ENCODE measurements at regions not wholly inside any gene's neighbourhood (a gene's known extent, or its start where the extent isn't known, plus 50 kb on each side); places are given as distances from the start of the nearest gene placed in this dataset.
"Not testable (repeated sequence)": the region's sequence is repeated elsewhere in the genome, so short reads cannot be mapped to it uniquely, and the experiment has no call there.

DNA sequence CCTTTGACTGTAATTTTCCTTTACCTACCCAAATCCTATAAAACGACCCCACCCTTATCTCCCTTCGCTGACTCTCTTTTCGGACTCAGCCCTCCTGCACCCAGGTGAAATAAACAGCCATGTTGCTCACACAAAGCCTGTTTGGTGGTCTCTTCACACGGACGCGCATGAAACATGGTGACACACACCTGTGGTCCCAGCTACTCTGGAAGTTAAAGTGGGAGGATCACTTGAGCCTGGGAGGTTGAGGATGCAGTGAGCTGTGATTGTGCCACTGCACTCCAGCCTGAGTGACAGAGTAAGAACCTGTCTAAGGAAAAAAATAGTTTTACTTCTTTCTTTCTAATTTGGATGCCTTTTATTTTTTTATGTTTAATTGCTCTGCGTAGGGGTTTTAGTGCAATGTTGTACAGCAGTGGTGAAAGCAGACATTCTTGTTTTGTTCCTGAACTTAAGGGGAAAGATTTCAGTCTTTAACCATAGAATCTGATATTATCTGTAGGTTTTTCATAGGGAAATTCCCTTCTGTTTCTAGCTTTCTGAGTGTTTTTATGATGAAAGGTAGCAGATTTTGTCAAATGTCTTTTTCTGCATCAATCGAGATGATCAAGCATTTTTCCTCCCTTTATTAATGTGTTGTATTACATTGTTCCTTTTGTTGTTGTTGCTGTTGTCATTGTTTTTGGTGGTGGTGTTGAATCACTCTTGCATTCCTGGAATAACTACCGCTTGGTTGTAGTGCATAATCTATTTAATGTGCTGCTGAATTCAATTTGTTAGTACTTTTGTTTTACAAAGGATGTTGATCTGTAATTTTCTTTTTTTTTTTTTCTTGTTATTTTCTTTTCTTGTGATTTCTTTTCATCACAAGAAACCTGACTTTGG is 497.4 kb downstream of the DISC1 start:
- DNase-seq: peak; percentile 47

DNA sequence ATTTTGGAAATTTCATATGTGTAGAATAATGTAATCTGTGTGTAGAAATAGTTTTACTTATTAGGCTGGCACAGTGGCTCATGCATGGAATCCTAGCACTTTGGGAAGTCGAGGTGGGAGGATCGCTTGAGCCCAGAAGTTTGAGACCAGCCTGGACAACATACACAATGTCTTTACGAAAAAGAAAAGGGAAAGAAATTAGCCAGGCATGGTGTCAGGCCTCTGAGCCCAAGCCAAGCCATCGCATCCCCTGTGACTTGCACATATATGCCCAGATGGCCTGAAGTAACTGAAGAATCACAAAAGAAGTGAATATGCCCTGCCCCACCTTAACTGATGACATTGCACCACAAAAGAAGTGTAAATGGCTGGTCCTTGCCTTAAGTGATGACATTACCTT is 491.3 kb downstream of the DISC1 start:
- not testable (repeated sequence) for DNase-seq

DNA sequence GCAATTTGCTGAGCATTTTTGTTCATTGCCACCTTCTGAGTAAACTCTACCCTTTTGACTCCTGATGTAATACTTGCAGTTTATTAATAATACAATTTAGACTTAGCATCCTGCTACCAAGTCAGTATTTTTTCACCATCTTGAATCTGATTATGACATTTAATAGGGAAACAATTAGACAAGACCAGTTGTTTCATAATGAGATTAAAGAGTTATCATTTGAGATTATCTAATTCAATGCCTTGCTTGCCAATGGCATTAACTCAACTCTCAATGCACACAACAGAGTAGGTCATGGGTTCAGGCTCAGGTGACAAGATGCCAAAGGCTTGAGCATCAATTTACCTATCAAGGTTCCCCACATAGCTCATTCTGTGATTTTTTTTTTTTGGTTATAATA is 488.4 kb downstream of the DISC1 start:
- DNase-seq: no peak

DNA sequence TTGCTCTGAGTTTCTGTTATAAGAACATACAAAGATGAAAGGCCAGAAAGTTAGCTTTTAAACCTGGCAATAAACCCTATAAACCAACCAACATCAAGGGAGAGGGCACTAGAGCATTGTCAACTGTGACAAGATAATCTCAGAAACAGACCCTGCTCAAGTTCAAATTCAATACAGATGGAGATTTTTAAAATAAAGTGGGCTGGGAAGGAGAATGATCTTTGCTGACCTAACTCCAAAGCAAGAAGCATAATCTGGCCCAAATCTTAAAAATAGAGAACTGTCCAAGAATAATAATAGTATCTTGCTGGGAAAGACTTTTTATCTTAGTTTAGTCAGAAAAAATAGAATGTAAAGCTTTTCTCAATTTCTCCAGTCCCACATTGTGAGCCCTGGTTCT is 485.5 kb downstream of the DISC1 start:
- peak; percentile 49 for DNase-seq

DNA sequence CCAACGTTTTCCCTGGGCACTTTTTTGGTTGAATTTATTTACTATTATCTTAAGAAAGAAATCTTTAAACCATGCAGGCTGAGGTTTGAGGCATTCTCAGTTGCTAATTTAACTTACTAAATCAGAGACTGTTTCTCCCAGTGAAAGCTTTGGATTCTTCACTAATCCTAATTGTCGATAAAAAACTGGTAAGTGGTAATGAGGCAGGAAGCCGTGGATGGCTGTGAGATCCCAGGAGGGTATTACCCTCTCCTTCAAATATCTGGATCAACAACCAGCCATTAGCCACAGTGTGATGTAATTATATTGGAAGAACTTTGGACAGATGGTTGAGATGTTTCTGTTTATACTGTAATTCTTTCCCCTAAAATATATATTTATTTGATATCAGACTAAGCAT is 485.0 kb downstream of the DISC1 start:
- DNase-seq: peak; percentile 88

DNA sequence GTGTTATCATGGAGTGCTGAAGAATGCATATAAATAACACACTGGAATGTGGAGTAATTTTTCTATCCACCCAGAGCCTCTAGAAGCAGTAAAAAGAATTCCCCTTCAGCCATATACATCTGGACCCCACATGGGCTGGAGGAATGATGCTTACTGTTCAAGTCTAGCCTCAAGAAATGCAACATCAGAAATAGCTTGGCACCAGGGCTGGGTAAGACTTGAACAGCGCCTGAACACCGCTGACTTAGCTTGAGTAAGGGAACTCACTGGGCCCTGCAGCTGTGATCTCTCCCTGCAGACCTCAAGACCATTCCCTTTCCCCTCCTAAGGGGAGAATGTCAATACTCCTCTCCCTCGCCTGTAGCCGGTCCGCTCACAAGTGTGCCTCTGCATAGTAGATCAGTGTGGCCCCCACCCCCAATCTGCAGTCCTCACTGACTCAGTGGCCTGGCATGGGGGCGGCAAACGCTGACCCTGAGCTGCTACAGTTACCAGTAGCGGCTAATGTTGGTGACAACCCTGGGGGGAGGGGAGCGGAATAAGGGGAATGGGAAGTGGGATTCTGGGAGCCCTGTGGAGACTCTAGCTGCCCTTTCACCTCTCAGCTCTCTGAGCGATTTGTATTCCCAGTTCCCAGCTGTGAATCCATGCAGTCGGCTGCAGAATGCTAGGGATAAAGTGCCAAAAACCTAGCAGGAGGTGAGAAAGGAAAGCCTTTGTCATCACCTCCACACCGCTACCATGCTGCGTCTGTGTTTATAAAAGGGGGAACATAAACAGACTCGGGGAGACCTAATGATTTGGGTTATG is 483.9 kb downstream of the DISC1 start:
- DNase-seq: peak; percentile 98

DNA sequence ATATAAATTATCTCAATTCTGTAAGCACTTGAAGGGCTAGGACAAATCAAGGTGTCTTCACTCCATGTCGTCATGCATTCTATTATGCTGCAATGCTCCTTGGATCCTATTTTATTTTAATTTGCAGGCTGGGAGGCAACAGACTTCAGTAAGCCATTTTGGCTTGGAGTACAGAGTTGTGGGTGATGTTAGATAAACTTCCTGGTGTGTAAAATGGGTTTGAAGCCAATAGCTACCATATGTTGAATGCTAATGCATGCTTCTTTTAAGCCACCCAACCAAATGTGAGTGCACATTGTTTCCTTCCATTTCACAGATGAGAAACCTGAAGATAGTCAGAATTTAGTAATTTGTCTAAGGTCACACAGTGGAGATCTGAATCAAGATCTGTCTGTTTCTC is 482.8 kb downstream of the DISC1 start:
- DNase-seq: no peak

DNA sequence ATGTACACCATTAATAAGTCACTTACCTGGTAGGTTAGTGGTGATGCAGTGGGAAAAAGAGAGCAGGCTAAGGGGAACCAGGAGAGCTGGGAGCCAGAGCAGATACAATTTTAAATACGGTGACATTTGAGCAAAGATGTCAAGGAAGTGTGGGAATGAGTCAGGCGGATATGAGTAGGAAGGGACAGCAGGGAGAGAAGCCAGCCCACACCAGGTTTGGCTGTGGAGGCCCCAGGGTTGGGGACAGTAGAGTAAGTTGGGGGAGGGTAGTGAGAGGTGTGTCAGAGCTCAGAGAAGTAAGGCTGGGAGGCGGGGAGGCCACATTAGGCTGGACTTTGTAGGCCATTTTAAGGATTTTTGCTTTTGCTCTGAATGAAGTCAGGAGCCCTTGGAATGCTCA is 482.0 kb downstream of the DISC1 start:
- DNase-seq: peak; percentile 48

DNA sequence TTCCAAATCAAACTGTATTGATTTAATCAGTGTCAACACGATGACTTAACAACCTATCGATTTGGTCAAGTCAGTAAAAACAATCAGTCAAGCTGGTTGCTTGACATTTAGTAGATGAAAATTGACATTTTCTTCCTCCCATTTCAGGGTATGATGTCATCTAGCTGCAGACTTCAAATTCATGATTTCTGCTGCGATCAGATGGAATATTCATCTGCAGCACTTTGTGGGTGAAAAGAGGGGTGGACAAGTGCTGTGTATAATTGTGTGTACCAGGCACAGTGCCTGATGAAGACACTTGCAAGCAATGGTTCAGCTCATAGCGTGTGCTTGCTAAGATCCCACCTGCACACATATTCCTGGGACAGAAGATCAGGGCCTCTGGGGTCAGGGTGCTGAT is 479.8 kb downstream of the DISC1 start:
- DNase-seq: no peak

DNA sequence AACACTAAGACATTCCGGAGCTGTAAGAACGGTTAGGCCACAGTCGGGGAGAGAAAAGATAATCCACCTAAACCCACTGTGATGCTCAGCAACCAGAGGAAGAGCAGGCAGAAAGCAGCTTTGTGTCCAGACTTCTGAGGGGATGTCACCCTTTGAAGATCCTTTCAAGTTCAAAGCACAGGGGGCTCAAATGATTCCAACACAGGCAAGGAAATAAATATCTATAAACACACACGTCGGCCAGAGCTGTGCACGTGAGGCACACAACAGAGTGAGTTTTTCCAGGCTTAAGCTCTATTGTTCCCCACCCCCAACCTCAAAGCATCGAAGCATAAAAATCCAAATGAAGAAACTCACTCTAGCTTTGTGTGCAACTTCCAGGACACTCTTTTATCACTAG is 479.0 kb downstream of the DISC1 start:
- no peak for DNase-seq

DNA sequence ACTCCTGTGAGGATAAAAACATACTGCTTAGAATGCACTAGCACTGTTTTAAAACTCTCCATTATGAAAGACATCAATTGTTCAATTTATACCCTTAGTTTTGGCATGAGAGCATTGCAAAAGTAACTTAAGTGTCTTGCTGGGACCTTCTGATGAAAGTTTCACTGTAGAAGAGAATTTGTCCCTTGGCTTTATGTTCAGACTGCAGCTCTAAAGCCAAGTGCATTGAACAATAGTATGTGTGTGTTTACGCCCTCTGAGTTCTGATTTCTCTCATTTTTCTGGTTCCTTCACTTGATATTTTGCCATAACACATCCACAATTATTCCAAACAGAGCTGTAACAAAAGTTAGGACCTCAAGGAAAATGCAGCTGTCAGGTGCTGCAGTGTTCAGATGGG is 474.6 kb downstream of the DISC1 start:
- no peak for DNase-seq

DNA sequence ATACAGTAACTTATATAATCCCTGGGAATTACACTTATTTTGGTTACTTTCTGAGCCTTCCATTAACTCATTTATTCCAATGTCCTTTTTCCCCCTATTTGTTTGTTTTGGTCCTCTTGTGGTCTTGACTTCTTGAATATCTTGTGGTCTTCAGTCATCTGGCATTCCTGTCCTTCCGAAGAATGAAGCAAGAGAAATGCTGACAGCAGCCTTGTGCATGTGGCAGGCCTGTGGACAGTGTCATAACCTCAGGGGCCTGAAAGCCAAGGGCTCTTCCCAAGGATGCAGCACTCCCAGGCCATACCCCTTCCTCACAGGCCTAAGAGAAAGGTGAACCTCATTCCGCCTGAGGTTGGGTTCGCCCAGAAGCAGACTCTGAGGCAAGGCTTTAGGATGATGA is 470.2 kb downstream of the DISC1 start:
- DNase-seq: no peak
